Thoracic aorta (tissue), 2 donors: ENCODE measurements at regions not wholly inside any gene's neighbourhood (a gene's known extent, or its start where the extent isn't known, plus 50 kb on each side); places are given as distances from the start of the nearest gene placed in this dataset.

Experiments
- ATAC-seq: fragments of 150-250 bp; one replicate; pipeline ENCODE4 v1.8.0; 2017; ENCODE audit warnings: low read depth; ENCODE audit not compliant: insufficient number of reproducible peaks, low FRiP score
- DNase-seq: peaks from one replicate; pipeline ENCODE4 v3.0.0-alpha.2; 2020; ENCODE audit warnings: low spot score
- H3K27ac ChIP-seq, 2 donors: fragments of 200-600 bp; sonication (generic); 1 replicate in 1 of 2; 2 replicates in 1 of 2; pipeline ENCODE4 v1.5.1; 2016; ENCODE audit warnings: mild to moderate bottlenecking in 2 of 2, moderate library complexity in 2 of 2
- H3K27me3 ChIP-seq: fragments of 200-600 bp; sonication (generic); replicated peaks from 2 replicates; pipeline ENCODE4 v1.6.0; 2016; ENCODE audit warnings: mild to moderate bottlenecking; ENCODE audit not compliant: insufficient read depth
- H3K36me3 ChIP-seq: fragments of 200-600 bp; sonication (generic); one replicate; pipeline ENCODE4 v1.5.1; 2016
- H3K4me1 ChIP-seq, 2 donors: fragments of 200-600 bp; sonication (generic); 1 replicate in 1 of 2; 2 replicates in 1 of 2; pipeline versions ENCODE4 v1.5.1 to v1.6.0; 2016; ENCODE audit warnings: low read depth in 2 of 2, mild to moderate bottlenecking in 1 of 2; ENCODE audit not compliant: control insufficient read depth in 1 of 2
- H3K4me3 ChIP-seq: fragments of 200-600 bp; sonication (generic); 2 replicates; pipeline ENCODE4 v1.5.1; 2016; ENCODE audit warnings: mild to moderate bottlenecking
- H3K9me3 ChIP-seq: fragments of 200-600 bp; sonication (generic); 2 replicates; pipeline ENCODE4 v1.5.1; 2016
- TF ChIP-seq, protein P1 (sequence below): fragments of 200-600 bp; sonication (generic); IDR thresholded peaks from one replicate; pipeline ENCODE4 v1.5.1; 2019; ENCODE audit warnings: antibody characterized with exemption

DNA sequence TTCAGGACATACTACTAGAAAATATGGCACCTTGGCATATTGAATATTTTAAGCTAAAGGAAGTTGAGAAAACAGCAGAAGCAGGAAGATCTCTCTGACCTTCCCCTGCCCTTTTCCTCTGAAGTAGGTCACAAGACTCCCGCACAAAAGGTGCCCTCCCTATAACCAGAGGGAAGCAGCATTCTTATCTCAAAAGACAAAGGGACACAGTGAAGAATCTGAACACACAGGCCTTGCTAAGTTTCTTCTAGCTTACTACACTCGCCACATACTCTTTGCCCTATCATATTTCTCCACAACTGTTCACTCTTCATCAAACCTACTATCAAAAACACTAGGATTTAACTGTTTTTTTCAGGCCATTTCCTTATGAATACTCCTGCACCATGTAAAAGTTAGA, 151.2 kb downstream of the ELOVL4 start:
- TF ChIP-seq, protein P1, sequence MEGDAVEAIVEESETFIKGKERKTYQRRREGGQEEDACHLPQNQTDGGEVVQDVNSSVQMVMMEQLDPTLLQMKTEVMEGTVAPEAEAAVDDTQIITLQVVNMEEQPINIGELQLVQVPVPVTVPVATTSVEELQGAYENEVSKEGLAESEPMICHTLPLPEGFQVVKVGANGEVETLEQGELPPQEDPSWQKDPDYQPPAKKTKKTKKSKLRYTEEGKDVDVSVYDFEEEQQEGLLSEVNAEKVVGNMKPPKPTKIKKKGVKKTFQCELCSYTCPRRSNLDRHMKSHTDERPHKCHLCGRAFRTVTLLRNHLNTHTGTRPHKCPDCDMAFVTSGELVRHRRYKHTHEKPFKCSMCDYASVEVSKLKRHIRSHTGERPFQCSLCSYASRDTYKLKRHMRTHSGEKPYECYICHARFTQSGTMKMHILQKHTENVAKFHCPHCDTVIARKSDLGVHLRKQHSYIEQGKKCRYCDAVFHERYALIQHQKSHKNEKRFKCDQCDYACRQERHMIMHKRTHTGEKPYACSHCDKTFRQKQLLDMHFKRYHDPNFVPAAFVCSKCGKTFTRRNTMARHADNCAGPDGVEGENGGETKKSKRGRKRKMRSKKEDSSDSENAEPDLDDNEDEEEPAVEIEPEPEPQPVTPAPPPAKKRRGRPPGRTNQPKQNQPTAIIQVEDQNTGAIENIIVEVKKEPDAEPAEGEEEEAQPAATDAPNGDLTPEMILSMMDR: no peak
- no peak overlapping the region for H3K27ac ChIP-seq
- no peaks in the 10 kb centered on the region for H3K9me3 ChIP-seq
- H3K4me3 ChIP-seq: no peak overlapping the region
- ATAC-seq (no peak), DNase-seq (no peak)
- H3K4me1 ChIP-seq: no peaks in the 10 kb centered on the region
- no peaks in the 10 kb centered on the region for H3K36me3 ChIP-seq
- no peaks in the 10 kb centered on the region for H3K27me3 ChIP-seq

DNA sequence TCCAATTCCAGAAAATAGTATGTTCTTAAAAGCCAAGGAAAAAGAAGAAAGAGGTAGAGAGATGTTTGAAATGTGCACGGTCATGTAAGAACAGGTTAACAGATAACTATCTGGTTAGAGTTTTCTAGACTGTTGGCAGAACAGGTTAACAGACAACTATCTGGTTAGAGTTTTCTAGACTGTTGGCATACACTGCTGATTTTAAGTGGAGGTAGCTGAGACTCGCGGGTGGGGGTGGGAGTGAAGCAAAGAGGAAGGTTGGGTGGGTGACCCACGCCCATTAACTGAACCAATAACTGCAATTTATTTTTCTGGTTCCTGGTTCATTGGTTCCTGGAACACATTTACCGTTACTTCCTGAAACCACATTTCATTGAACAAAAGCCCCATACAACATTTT, 157.5 kb downstream of the ELOVL4 start:
- no peak for DNase-seq
- no peak overlapping the region for H3K27ac ChIP-seq
- no peaks in the 10 kb centered on the region for H3K4me1 ChIP-seq
- H3K27me3 ChIP-seq: no peaks in the 10 kb centered on the region
- no peak for ATAC-seq
- no peaks in the 10 kb centered on the region for H3K36me3 ChIP-seq
- H3K4me3 ChIP-seq: no peak overlapping the region
- H3K9me3 ChIP-seq: no peaks in the 10 kb centered on the region
- TF ChIP-seq, protein P1: no peak

DNA sequence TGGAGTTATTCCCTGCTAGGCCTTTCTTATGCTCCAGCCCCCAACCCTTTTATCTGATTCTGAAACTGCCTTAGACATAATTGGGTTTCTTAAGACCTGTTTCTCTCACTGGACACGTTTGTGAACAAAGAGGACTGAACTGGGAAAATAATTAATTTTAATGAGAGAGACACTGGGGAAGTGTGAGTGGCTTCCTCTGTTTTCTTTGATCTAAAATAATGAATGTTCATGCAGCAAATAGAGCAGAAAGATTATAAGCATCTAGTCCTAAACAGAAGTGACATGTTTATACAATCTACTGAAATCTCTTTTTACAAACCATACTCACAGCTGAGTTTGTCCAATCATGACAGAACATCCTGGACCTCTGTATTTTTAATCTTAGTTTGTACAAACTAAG, 157.6 kb downstream of the SH3BGRL2 start:
- ATAC-seq (no peak), DNase-seq (no peak)
- H3K36me3 ChIP-seq: no peaks in the 10 kb centered on the region
- H3K27me3 ChIP-seq: no peaks in the 10 kb centered on the region
- no peak overlapping the region for H3K4me3 ChIP-seq
- H3K9me3 ChIP-seq: no peaks in the 10 kb centered on the region
- no peaks in the 10 kb centered on the region for H3K4me1 ChIP-seq
- TF ChIP-seq, protein P1: no peak
- no peak overlapping the region for H3K27ac ChIP-seq

DNA sequence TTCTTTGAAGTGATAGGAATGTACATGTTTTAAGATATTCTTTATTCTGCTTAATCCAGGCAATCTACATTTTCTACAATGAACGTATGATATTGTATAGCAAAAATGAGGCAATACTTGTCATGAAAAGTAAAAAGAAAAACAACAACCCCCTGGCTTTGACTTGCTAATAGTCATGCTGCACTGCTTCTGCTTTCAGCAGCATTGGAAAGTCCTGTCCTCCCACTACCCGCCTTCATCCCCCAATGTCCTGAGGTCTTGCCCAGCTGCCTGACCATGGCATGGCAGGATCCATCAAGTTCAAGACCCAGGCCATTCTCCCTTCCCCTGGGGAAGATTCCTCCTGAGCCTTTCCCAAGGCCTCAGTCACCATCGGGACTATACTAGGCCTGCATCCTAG, 156.5 kb downstream of the SH3BGRL2 start:
- TF ChIP-seq, protein P1: no peak
- DNase-seq (no peak), ATAC-seq (no peak)
- Histone ChIP-seq H3K36me3 (no peaks in the 10 kb centered on the region), H3K27ac (no peak overlapping the region), H3K4me3 (no peak overlapping the region), H3K9me3 (no peaks in the 10 kb centered on the region), H3K27me3 (no peaks in the 10 kb centered on the region), H3K4me1 (no peaks in the 10 kb centered on the region)

DNA sequence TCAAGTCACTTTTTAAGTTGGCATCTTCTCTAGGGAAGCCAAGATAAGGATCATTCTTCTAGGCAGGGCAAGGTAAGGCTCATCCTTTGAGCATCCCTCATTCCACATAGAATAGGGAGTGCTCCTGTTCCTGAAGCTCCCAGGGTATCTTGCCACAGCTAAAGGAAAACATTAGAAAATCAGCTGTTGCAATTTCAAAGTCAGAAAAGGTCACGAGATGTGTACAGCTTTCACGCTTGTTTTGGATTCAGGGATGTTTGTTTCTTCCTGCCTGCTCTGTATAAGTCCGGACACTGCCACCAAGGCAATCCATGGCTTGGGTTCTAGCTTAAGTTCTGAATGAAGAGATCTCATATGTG, 153.2 kb downstream of the SH3BGRL2 start:
- DNase-seq (no peak), ATAC-seq (no peak)
- TF ChIP-seq, protein P1: no peak
- no peaks in the 10 kb centered on the region for H3K36me3 ChIP-seq
- no peaks in the 10 kb centered on the region for H3K27me3 ChIP-seq
- no peak overlapping the region for H3K27ac ChIP-seq
- no peaks in the 10 kb centered on the region for H3K4me1 ChIP-seq
- H3K9me3 ChIP-seq: no peaks in the 10 kb centered on the region
- H3K4me3 ChIP-seq: no peak overlapping the region
